Keratinocyte (primary cell): ENCODE measurements at regions not wholly inside any gene's neighbourhood (a gene's known extent, or its start where the extent isn't known, plus 50 kb on each side); places are given as distances from the start of the nearest gene placed in this dataset.

ENCODE experiments used
- DNase-seq: peaks from one replicate; pipeline ENCODE4 v3.0.0-alpha.2; 2011; ENCODE audit warnings: low read depth, missing footprints, low spot score
- FAIRE-seq: peaks from 2 replicates; lab custom pipeline; 2011; peaks lifted over from hg19 to GRCh38; lab: Jason Lieb, UNC
- H2AFZ ChIP-seq: 2 replicates; pipeline ENCODE4 v1.6.0; 2012; ENCODE audit warnings: low read length, control low read depth, inconsistent platforms; ENCODE audit not compliant: control insufficient read depth
- H3K27ac ChIP-seq: 2 replicates; pipeline ENCODE4 v1.5.1; 2011; ENCODE audit warnings: low read length; ENCODE audit not compliant: control insufficient read depth, insufficient read depth
- H3K27me3 ChIP-seq: 3 replicates; pipeline ENCODE4 v1.6.0; 2011; ENCODE audit warnings: low read length; ENCODE audit not compliant: control insufficient read depth, insufficient read depth; ENCODE audit errors: extremely low read depth
- H3K36me3 ChIP-seq, 2 experiments: 2 replicates in 1 of 2; 3 replicates in 1 of 2; pipeline ENCODE4 v1.5.1; 2011; ENCODE audit warnings: low read length in 2 of 2, mild to moderate bottlenecking in 1 of 2; ENCODE audit not compliant: control insufficient read depth in 2 of 2, insufficient read depth in 2 of 2; ENCODE audit errors: extremely low read depth in 1 of 2
- H3K4me1 ChIP-seq: 3 replicates; pipeline ENCODE4 v1.5.1; 2011; ENCODE audit warnings: low read length; ENCODE audit not compliant: control insufficient read depth, insufficient read depth; ENCODE audit errors: extremely low read depth
- H3K4me2 ChIP-seq: 3 replicates; pipeline ENCODE4 v1.6.0; 2011; ENCODE audit warnings: low read depth, low read length; ENCODE audit not compliant: control insufficient read depth, insufficient read depth; ENCODE audit errors: extremely low read depth
- H3K4me3 ChIP-seq, 3 experiments: fragments of 200-600 bp in 1 of 3; sonication (generic) in 1 of 3; 2 replicates in 2 of 3; 3 replicates in 1 of 3; pipeline ENCODE4 v1.5.1; 2011 to 2016; ENCODE audit warnings: low read length in 3 of 3, mild to moderate bottlenecking in 3 of 3, control low read depth in 2 of 3, inconsistent platforms in 1 of 3, low read depth in 1 of 3, mixed read lengths in 1 of 3, mixed run types in 1 of 3, moderate library complexity in 1 of 3; ENCODE audit not compliant: control insufficient read depth in 2 of 3, insufficient read depth in 2 of 3; ENCODE audit errors: extremely low read depth in 1 of 3
- H3K79me2 ChIP-seq: 2 replicates; pipeline ENCODE4 v1.6.0; 2012; ENCODE audit warnings: low read length; ENCODE audit not compliant: control insufficient read depth, insufficient read depth
- H3K9ac ChIP-seq: 3 replicates; pipeline ENCODE4 v1.6.0; 2011; ENCODE audit warnings: low read length; ENCODE audit not compliant: control insufficient read depth, insufficient read depth; ENCODE audit errors: extremely low read depth
- H3K9me1 ChIP-seq: 3 replicates; pipeline ENCODE4 v1.6.0; 2011; ENCODE audit warnings: low read length; ENCODE audit not compliant: control insufficient read depth, insufficient read depth; ENCODE audit errors: extremely low read depth
- H3K9me3 ChIP-seq: 2 replicates; pipeline ENCODE4 v1.5.1; 2012; ENCODE audit warnings: low read depth, low read length; ENCODE audit not compliant: control insufficient read depth
- H4K20me1 ChIP-seq: 3 replicates; pipeline ENCODE4 v1.6.0; 2011; ENCODE audit warnings: low read length; ENCODE audit not compliant: control insufficient read depth, insufficient read depth; ENCODE audit errors: extremely low read depth
- CTCF ChIP-seq, 3 experiments: IDR thresholded peaks in 1 of 3; conservative IDR thresholded peaks in 1 of 3; optimal IDR thresholded peaks in 1 of 3; 2 replicates in 2 of 3; 3 replicates in 1 of 3; pipeline versions ENCODE3 to v1.5.1; 2011; ENCODE audit warnings: low read length in 3 of 3, mild to moderate bottlenecking in 3 of 3, moderate library complexity in 2 of 3, control low read depth in 1 of 3, inconsistent platforms in 1 of 3; ENCODE audit not compliant: insufficient read depth in 2 of 3; ENCODE audit errors: extremely low read depth in 1 of 3
- EZH2 ChIP-seq: IDR thresholded peaks from one replicate; pipeline ENCODE4 v1.6.1; 2012; ENCODE audit warnings: inconsistent platforms, mild to moderate bottlenecking, low read length, moderate library complexity
- dilution Hi-C: fragments of 300-500 bp; cut with MboI; formaldehyde crosslinking; loops from one replicate; pipeline ENCODE4 v1.7.0; 2020; ENCODE audit warnings: low sequenced_read_pairs; ENCODE audit not compliant: extremely low pct_ligation_motif_present

- no peak for DNase-seq
- Histone ChIP-seq H3K9me1 (no peaks in the 10 kb centered on the region), H3K27me3 (no peaks in the 10 kb centered on the region), H3K79me2 (no peaks in the 10 kb centered on the region), H4K20me1 (no peaks in the 10 kb centered on the region), H3K4me1 (peaks cover 4% of the 10 kb centered on the region), H3K27ac (no peak overlapping the region), H3K4me3 (no peak overlapping the region), H3K4me2 (no peak overlapping the region), H3K9me3 (no peaks in the 10 kb centered on the region), H3K36me3 (no peaks in the 10 kb centered on the region), H2AFZ (no peak overlapping the region), H3K9ac (no peak overlapping the region)
- FAIRE-seq: no peak
- no peak for TF ChIP-seq CTCF (optimal IDR thresholded peaks at IDR 0.05 in 1 of 3, IDR thresholded peaks at IDR 0.05 in 1 of 3, conservative IDR thresholded peaks at IDR 0.05 in 1 of 3; ENCODE audit: extremely low read depth in 1 of 3, insufficient read depth in 2 of 3, low read length in 3 of 3)
- TF ChIP-seq EZH2: no peak
- dilution Hi-C loops: no loop called here
These were observed 111.6 kb upstream of the C1GALT1C1 start for GRCh38 chrX:120741452-120741851.

- Histone ChIP-seq H3K4me3 (no peak overlapping the region), H3K4me2 (no peak overlapping the region), H3K27me3 (no peaks in the 10 kb centered on the region), H4K20me1 (no peaks in the 10 kb centered on the region), H3K36me3 (no peaks in the 10 kb centered on the region), H3K27ac (no peak overlapping the region), H2AFZ (no peak overlapping the region), H3K9ac (no peak overlapping the region), H3K79me2 (no peaks in the 10 kb centered on the region), H3K9me3 (no peaks in the 10 kb centered on the region), H3K4me1 (peaks cover 5% of the 10 kb centered on the region), H3K9me1 (no peaks in the 10 kb centered on the region)
- FAIRE-seq (no peak), DNase-seq (no peak)
- dilution Hi-C loops: no loop called here
- TF ChIP-seq EZH2: no peak
- no peak for TF ChIP-seq CTCF (optimal IDR thresholded peaks at IDR 0.05 in 1 of 3, IDR thresholded peaks at IDR 0.05 in 1 of 3, conservative IDR thresholded peaks at IDR 0.05 in 1 of 3; ENCODE audit: extremely low read depth in 1 of 3, insufficient read depth in 2 of 3, low read length in 3 of 3)
These were observed 110.2 kb upstream of the C1GALT1C1 start for GRCh38 chrX:120740072-120740471.
